SK-N-MC (cell line): ENCODE measurements at regions not wholly inside any gene's neighbourhood (a gene's known extent, or its start where the extent isn't known, plus 50 kb on each side); places are given as distances from the start of the nearest gene placed in this dataset.

ENCODE experiments used
- EZH2 ChIP-seq: fragments of 200-600 bp; sonication (generic); IDR thresholded peaks from one replicate; pipeline ENCODE4 v1.6.1; 2017; ENCODE audit warnings: antibody characterized with exemption
- POLR2AphosphoS5 ChIP-seq: IDR thresholded peaks from 2 replicates; pipeline ENCODE4 v1.6.1; 2012; ENCODE audit warnings: mild to moderate bottlenecking, low read depth, low read length, borderline replicate concordance

- no peak for TF ChIP-seq POLR2AphosphoS5
- TF ChIP-seq EZH2: no peak
Measured at GRCh38 chr10:64067009-64067606, 545.9 kb downstream of the REEP3 start.
